Uterus (tissue), 3 donors: ENCODE measurements at regions not wholly inside any gene's neighbourhood (a gene's known extent, or its start where the extent isn't known, plus 50 kb on each side); places are given as distances from the start of the nearest gene placed in this dataset.

Experiments
- DNase-seq, 2 donors: peaks; one replicate each; pipeline ENCODE4 v3.0.0-alpha.2; 2019 to 2020
- H3K27ac ChIP-seq, 2 donors: fragments of 200-600 bp; sonication (generic); 1 replicate in 1 of 2; 2 replicates in 1 of 2; pipeline ENCODE4 v1.5.1; 2016 to 2018
- H3K27me3 ChIP-seq, 2 donors: fragments of 200-600 bp; sonication (generic); one replicate each; pipeline ENCODE4 v1.5.1; 2018 to 2019; ENCODE audit warnings: control low read depth in 1 of 2
- H3K36me3 ChIP-seq, 2 donors: fragments of 200-600 bp; sonication (generic); one replicate each; pipeline ENCODE4 v1.5.1; 2019; ENCODE audit warnings: control low read depth in 1 of 2
- H3K4me1 ChIP-seq, 2 donors: fragments of 200-600 bp; sonication (generic); one replicate each; pipeline ENCODE4 v1.5.1; 2018 to 2019; ENCODE audit warnings: control low read depth in 1 of 2
- H3K4me3 ChIP-seq, 2 donors: fragments of 200-600 bp; sonication (generic); 1 replicate in 1 of 2; 2 replicates in 1 of 2; pipeline ENCODE4 v1.5.1; 2018 to 2019; ENCODE audit warnings: mild to moderate bottlenecking in 1 of 2
- H3K9me3 ChIP-seq, 2 donors: fragments of 200-600 bp; sonication (generic); one replicate each; pipeline ENCODE4 v1.5.1; 2019; ENCODE audit warnings: control low read depth in 1 of 2
- CTCF ChIP-seq, 4 experiments: fragments of 200-600 bp in 2 of 4; fragments of 450-650 bp in 2 of 4; sonication (generic) in 2 of 4; IDR thresholded peaks; one replicate each; pipeline ENCODE4 v1.5.1; 2016 to 2019; ENCODE audit warnings: antibody characterized with exemption in 4 of 4, mild to moderate bottlenecking in 2 of 4, moderate library complexity in 1 of 4
- POLR2A ChIP-seq, 2 donors: fragments of 450-650 bp; IDR thresholded peaks; one replicate each; pipeline ENCODE4 v1.6.1; 2016; ENCODE audit warnings: antibody characterized with exemption in 2 of 2, mild to moderate bottlenecking in 1 of 2, moderate library complexity in 1 of 2
- intact Hi-C: fragments of 100-400 bp; cut with DNase I; formaldehyde crosslinking; loops from one replicate; pipeline ENCODE4 v1.15.1; 2023; ENCODE audit warnings: low total_unique reads
- donor health status: DM: yes; HTN: yes; CAD: no.

- no peak for DNase-seq
- intact Hi-C loops, result no loop called here
- TF ChIP-seq CTCF (IDR thresholded peaks at IDR 0.05), result no peak
- TF ChIP-seq POLR2A (IDR thresholded peaks at IDR 0.05), result no peak
These were observed 390.5 kb upstream of the HSF2 start for GRCh38 chr6:122009000-122009350.

GRCh38 chr6:122012578-122012977 lies 386.9 kb upstream of the HSF2 start:
- Histone ChIP-seq H3K27me3 (no peaks in the 10 kb centered on the region), H3K27ac (no peak overlapping the region), H3K4me1 (no peaks in the 10 kb centered on the region), H3K36me3 (no peaks in the 10 kb centered on the region), H3K4me3 (no peak overlapping the region), H3K9me3 (no peaks in the 10 kb centered on the region)
- no peak for DNase-seq
- intact Hi-C loops, result no loop called here
- TF ChIP-seq POLR2A (IDR thresholded peaks at IDR 0.05), result no peak
- no peak for TF ChIP-seq CTCF (IDR thresholded peaks at IDR 0.05)

More at GRCh38 chr6:122009000-122009350, 390.5 kb upstream of the HSF2 start:
- no peaks in the 10 kb centered on the region for H3K9me3 ChIP-seq
- H3K4me3 ChIP-seq, result no peak overlapping the region
- no peak overlapping the region for H3K27ac ChIP-seq
- H3K36me3 ChIP-seq, result no peaks in the 10 kb centered on the region
- no peaks in the 10 kb centered on the region for H3K4me1 ChIP-seq
- no peaks in the 10 kb centered on the region for H3K27me3 ChIP-seq

GRCh38 chr6:122014961-122015360 lies 384.5 kb upstream of the HSF2 start:
- no peak overlapping the region for H3K27ac ChIP-seq
- H3K36me3 ChIP-seq, result no peaks in the 10 kb centered on the region
- no peak for DNase-seq
- no peaks in the 10 kb centered on the region for H3K4me1 ChIP-seq
- TF ChIP-seq POLR2A (IDR thresholded peaks at IDR 0.05), result no peak
- no peak for TF ChIP-seq CTCF (IDR thresholded peaks at IDR 0.05)
- no peaks in the 10 kb centered on the region for H3K9me3 ChIP-seq
- intact Hi-C loops, result no loop called here
- no peak overlapping the region for H3K4me3 ChIP-seq
- H3K27me3 ChIP-seq, result no peaks in the 10 kb centered on the region

GRCh38 chr6:122020588-122021264 lies 378.7 kb upstream of the HSF2 start:
- DNase-seq, result no peak
- Histone ChIP-seq H3K4me1 (no peaks in the 10 kb centered on the region), H3K36me3 (no peaks in the 10 kb centered on the region), H3K27ac (no peak overlapping the region), H3K9me3 (no peaks in the 10 kb centered on the region), H3K27me3 (no peaks in the 10 kb centered on the region), H3K4me3 (no peak overlapping the region)
- intact Hi-C loops, result no loop called here
- TF ChIP-seq POLR2A (IDR thresholded peaks at IDR 0.05), result no peak
- TF ChIP-seq CTCF (IDR thresholded peaks at IDR 0.05), result no peak

- intact Hi-C loops, result no loop called here
- TF ChIP-seq POLR2A (IDR thresholded peaks at IDR 0.05), result no peak
- no peak for TF ChIP-seq CTCF (IDR thresholded peaks at IDR 0.05)
These were observed 374.3 kb upstream of the HSF2 start for GRCh38 chr6:122025104-122025503.

More at GRCh38 chr6:122025104-122025503, 374.3 kb upstream of the HSF2 start:
- H3K4me1 ChIP-seq, result no peaks in the 10 kb centered on the region
- no peaks in the 10 kb centered on the region for H3K9me3 ChIP-seq
- H3K27me3 ChIP-seq, result no peaks in the 10 kb centered on the region
- no peak for DNase-seq
- H3K36me3 ChIP-seq, result no peaks in the 10 kb centered on the region
- no peak overlapping the region for H3K4me3 ChIP-seq
- no peak overlapping the region for H3K27ac ChIP-seq
